ENCODE measurements at regions not wholly inside any gene's neighbourhood (a gene's known extent, or its start where the extent isn't known, plus 50 kb on each side); places are given as distances from the start of the nearest gene placed in this dataset.

DNA sequence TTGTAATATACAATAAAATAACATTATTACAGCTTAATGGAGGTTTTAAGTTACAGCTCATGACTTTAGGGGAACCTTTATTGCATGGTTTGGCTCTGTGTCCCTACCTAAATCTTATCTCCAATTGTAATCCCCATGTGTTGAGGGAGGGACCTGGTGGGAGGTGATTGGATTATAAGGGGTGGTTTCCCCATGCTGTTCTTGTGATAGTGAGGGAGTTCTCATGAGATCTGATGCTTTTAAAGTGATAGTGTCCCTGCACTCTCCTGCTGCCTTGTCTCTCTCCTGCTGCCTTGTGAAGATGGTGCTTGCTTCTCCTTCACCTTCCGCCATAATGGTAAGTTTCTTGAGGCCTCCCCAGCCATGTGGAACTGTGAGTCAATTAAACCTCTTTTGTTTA is 132.1 kb upstream of the SYT1 start:
- TF ChIP-seq, protein P1, sequence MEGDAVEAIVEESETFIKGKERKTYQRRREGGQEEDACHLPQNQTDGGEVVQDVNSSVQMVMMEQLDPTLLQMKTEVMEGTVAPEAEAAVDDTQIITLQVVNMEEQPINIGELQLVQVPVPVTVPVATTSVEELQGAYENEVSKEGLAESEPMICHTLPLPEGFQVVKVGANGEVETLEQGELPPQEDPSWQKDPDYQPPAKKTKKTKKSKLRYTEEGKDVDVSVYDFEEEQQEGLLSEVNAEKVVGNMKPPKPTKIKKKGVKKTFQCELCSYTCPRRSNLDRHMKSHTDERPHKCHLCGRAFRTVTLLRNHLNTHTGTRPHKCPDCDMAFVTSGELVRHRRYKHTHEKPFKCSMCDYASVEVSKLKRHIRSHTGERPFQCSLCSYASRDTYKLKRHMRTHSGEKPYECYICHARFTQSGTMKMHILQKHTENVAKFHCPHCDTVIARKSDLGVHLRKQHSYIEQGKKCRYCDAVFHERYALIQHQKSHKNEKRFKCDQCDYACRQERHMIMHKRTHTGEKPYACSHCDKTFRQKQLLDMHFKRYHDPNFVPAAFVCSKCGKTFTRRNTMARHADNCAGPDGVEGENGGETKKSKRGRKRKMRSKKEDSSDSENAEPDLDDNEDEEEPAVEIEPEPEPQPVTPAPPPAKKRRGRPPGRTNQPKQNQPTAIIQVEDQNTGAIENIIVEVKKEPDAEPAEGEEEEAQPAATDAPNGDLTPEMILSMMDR (IDR thresholded peaks at IDR 0.05) = no peak
- no peak for TF ChIP-seq POLR2A (IDR thresholded peaks at IDR 0.05)
- no peak for TF ChIP-seq EP300 (IDR thresholded peaks at IDR 0.05)
